Stomach (tissue), 4 donors: ENCODE measurements at regions not wholly inside any gene's neighbourhood (a gene's known extent, or its start where the extent isn't known, plus 50 kb on each side); places are given as distances from the start of the nearest gene placed in this dataset.

Experiments
- POLR2A ChIP-seq, 4 donors: fragments of 450-650 bp; IDR thresholded peaks; one replicate each; pipeline ENCODE4 v1.6.1; 2016; ENCODE audit warnings: antibody characterized with exemption in 4 of 4, control low read depth in 2 of 4, mild to moderate bottlenecking in 1 of 4, moderate library complexity in 1 of 4
- POLR2AphosphoS5 ChIP-seq, 3 donors: sonication (generic); formaldehyde crosslinking; IDR thresholded peaks; one replicate each; pipeline ENCODE4 v1.6.1; 2016; ENCODE audit warnings: antibody characterized with exemption in 3 of 3
- TF ChIP-seq, protein P1 (sequence below), 7 experiments: fragments of 450-650 bp in 4 of 7; fragments of 200-600 bp in 3 of 7; sonication (generic) in 3 of 7; IDR thresholded peaks; one replicate each; pipeline ENCODE4 v1.5.1; 2016 to 2019; ENCODE audit warnings: antibody characterized with exemption in 7 of 7, control low read depth in 2 of 7, mild to moderate bottlenecking in 1 of 7

DNA sequence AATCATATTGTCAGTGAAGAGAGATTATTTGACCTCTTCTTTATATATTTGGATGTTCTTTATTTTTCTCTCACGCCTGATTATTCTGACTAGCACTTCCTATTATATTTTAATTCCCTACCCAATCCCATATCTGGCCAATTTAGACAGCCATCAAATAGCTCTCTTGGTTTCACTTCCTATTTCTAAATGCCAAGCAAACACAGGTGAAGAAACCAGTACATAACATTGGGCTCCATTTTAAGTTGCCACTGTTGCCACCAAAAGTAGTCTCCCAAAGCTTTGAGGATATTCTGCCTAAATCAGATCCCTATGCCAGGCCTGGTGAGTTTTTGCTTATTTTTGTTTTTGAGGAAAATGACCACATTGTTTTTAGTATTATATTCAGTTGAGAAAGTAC lies 547.0 kb downstream of the MBD2 start:
- TF ChIP-seq, protein P1, sequence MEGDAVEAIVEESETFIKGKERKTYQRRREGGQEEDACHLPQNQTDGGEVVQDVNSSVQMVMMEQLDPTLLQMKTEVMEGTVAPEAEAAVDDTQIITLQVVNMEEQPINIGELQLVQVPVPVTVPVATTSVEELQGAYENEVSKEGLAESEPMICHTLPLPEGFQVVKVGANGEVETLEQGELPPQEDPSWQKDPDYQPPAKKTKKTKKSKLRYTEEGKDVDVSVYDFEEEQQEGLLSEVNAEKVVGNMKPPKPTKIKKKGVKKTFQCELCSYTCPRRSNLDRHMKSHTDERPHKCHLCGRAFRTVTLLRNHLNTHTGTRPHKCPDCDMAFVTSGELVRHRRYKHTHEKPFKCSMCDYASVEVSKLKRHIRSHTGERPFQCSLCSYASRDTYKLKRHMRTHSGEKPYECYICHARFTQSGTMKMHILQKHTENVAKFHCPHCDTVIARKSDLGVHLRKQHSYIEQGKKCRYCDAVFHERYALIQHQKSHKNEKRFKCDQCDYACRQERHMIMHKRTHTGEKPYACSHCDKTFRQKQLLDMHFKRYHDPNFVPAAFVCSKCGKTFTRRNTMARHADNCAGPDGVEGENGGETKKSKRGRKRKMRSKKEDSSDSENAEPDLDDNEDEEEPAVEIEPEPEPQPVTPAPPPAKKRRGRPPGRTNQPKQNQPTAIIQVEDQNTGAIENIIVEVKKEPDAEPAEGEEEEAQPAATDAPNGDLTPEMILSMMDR (IDR thresholded peaks at IDR 0.05) = no peak
- TF ChIP-seq POLR2A (IDR thresholded peaks at IDR 0.05) (no peak), POLR2AphosphoS5 (IDR thresholded peaks at IDR 0.05) (no peak)
